Pons (tissue), 1 donor: ENCODE measurements at regions not wholly inside any gene's neighbourhood (a gene's known extent, or its start where the extent isn't known, plus 50 kb on each side); places are given as distances from the start of the nearest gene placed in this dataset.

Source experiments
- DNase-seq: peaks from one replicate; pipeline ENCODE4 v3.0.0-alpha.2; 2016; ENCODE audit warnings: low spot score

DNA sequence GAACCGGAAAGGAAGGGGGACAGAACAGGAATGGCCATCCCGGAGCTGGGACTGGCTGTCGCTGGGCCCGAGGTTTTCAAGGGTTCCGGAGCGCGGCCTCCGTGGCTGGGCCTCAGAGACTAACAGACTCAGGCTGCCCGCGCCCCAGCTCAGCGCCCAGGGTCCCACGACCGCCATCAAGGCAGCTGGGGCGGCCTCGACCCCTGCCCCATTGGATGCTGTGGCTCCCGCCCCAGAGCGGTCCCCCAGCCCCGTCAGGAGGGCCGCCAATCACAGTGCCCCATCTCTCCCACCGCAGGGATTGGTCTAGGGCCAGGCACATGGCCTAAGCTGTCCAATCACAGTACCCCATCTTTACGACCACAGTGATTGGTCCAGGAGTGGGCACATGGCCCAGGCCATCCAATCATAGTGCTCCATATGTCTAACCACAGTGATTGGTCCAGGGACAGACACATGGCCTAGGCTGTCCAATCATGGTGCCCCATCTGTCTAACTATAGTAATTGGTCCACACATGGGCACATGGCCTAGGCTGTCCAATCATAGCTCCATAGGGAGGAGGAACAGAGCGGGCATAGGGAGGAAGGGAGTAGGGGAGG, 105.3 kb upstream of the NKX1-1 start:
- DNase-seq = peak; percentile 78

DNA sequence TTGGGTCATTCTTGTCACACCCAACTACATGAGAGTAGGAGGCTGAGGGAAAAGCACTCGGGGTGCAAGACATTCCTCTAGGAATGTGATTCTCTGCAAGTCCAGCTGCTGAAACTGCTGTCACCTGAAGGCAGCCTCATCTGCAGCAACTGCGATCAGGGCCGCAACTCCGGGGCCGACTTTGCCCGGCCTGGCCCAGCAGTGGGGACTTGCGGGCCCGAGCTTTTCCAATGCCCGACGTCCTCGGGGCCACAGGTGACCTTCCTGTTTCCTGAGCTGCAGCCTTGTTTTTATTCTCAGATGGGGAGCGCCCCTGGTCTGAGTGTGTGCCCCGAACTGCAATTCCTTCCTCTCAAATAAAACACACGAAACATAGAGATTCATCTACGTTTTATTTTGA, 104.7 kb upstream of the NKX1-1 start:
- DNase-seq = no peak

DNA sequence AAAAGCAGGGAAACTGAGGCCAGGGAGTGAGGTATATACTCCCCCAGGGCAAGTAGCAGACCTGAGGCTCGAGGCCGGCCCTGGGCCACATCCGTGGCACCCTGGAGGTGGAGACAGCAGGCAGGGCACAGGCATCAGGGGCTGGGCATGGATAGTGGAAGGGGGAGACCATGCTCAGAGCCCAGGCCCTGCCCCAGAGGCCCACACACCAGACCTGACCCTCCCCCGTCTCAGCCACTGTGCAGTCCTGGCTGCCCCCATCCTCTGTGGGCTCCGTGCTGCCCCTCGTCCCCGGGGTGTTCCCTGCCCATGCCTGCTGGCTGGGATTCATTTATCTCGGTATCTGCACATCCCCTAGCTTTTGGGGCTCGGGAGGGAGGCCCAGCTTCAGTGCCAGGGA, 103.1 kb upstream of the NKX1-1 start:
- no peak for DNase-seq

GRCh38 chr4:1508161-1509160, 102.2 kb upstream of the NKX1-1 start:
- DNase-seq = no peak

DNA sequence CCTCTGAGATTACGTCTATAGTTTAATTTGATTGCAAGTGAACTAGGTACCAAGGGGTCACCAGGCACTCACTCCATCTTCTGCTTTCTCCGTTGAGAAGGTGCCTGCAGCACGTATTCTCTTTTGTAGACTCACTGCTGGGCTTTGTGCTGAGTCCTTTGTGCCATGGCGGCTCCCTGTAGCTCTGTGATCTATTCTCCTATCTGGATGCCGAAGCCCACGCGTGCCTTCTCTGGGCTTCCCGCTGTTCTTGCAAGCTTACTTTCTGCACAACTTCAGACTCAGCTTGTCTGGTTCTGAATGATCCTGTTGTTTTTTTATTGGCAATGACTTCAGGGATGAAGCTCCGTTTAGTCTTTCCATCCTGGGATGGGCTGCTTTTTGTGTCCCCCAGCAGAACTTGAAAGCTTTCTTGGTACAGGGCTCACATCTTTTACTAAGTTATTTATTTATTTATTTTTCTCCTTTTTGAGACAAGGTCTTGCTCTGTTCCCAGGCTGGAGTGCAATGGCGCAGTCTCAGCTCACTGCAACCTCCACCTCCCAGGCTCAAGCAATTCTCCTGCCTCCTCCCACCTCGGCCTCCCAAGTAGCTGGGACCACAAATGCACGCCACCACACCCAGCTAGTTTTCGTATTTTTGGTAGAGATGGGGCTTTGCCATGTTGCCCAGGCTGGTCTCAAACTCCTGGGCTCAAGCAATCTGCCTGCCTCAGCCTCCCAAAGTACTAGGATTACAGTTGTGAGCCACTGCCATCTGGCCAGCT, 100.9 kb upstream of the NKX1-1 start:
- no peak for DNase-seq

DNA sequence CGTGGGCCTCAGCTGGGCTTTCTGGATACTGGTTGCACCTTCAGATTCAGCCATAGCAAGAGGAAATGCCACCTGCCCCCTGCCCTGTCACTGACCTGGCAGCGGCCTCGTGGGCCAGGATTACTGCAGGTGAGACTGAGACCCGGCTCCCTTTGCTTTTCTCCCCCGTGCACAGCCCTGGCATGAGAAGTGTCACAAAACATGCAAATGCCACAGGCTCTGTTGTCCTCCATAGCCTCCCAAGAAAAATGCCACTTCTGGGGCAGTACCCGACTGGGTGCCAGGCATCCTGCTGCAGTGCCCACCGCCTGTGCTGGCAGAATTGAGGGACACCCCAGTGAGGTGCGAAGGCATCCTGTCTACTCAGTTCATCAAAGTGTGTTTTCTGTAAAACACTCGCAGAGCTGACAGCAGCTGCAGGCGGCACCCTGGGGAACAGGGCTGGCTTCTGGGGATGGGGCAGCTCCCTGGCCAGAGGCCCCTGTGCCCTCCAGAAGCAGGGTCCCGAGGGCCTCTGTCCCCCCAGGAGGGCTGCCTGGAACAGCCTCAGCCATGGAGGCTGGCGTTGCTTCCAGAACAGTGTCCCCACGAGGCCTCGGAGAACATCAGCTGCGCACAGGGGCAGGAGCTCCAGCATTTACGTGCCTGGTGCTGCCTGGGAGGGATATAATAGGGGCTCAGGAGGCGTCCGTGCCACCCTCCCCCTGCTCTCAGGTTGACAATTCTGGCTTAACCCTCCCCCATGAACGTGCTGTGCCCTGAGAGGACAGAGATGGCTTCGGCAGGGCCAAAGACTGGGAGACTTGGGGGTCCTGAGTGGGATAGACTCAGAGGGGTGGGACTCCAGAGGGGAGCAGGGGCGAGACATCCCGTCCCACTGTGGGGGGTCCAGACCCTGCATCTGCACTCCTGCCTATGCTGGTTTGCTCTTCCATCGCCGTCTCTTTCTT, 99.5 kb upstream of the NKX1-1 start:
- no peak for DNase-seq

GRCh38 chr4:1504595-1505500, 98.6 kb upstream of the NKX1-1 start:
- no peak for DNase-seq

GRCh38 chr4:1503583-1504471, 97.6 kb upstream of the NKX1-1 start:
- no peak for DNase-seq

GRCh38 chr4:1502976-1503375, 96.7 kb upstream of the NKX1-1 start:
- DNase-seq = no peak

DNA sequence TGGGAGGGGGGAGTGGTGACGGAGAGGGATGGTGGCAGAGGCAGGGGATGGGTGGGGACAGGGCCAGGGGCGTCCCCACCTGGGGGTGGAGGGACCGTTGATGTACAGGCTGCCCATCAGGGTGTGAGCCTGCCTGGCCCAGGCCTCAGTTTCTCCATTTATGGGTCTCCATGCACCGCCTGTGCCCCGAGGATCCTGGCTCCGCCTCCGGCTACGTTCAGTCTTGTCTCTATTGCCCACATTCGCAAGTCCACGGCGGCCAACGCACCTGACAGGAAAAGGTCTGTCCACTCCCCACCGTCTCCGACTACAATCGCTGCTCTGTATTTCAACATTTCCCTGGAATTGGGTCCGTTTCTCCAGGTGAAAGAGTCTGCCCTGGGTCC, 96.3 kb upstream of the NKX1-1 start:
- no peak for DNase-seq

- no peak for DNase-seq
Observed at GRCh38 chr4:1501754-1502500, 95.7 kb upstream of the NKX1-1 start.

GRCh38 chr4:1500966-1501753, 94.9 kb upstream of the NKX1-1 start:
- no peak for DNase-seq

DNA sequence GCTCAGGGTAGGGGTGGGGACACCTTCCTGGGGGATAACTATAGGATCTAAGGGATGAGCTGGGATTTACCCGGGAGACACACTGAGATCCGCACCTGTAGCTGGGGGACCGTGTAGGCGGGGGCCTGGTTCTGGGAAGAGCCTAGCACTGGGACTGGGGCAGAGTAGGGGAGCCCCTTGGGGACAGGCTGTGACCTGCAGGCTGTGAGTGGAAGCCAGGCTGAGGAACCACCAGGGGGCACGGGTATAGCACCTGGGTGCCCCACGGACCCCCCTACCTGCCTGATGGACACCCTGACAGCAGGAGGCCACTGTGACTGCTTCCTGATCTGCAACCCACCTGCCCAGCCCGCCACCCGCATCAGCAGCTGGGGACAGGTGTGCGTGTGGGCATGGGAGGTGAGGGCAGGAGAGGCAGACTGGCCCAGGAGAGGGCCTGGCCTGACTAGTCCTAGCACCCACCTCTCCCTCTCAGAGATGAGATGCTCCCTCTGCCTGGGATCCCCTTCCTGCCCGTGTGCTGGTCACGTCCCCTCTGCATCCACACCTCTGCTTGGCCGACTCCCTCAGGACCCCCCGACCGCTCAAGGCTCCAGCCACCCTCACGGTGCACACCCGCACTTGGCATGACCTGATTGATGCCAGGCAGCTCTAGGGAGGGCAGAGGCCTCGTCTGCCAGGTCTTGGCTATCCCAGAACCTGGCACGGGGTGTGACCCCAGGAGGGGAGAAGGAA, 94.2 kb upstream of the NKX1-1 start:
- no peak for DNase-seq

DNA sequence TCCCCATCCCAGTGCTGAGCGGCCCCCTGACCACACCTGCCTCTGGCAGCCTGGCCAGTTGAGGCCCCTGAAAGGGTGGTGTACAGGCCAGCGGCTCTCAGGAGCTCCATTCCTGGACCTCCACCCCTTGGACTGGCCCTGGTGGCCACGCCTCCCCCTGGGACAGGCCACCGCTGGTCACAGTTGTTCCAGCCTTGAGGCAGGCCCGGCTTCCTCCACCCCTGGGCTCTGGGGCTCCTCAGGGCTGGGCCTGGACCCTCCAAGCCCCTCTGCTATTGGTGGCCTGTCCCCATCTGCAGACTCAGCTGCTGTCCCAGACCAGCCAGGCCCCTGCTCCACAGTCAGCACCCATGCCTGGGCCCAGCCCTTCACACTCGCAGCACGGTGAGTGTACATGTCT, 93.2 kb upstream of the NKX1-1 start:
- no peak for DNase-seq

DNA sequence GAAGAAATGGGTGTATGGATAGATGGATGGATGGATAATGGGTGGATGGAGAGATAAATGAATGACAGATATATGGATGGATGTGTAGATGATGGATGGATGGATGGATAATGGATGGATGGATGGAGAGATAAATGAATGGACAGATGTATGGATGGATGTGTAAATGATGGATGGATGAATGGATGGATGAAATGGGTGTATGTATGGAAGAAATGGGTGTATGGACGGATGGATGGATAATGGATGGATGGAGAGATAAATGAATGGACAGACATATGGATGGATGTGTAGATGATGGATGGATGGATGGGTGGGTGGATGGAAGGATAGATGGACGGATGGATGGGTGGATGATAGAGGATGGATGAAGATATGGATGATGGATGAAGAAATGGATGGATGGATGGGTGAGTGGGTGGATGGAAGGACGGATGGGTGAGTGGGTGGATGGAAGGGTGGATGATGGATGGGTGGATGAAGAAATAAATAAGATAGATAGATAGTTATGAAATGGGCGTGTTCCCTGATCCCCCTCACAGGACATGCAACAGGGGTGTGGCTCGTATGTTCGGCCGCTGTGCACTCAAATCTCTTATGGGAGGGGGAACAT, 91.1 kb upstream of the NKX1-1 start:
- DNase-seq = no peak

DNA sequence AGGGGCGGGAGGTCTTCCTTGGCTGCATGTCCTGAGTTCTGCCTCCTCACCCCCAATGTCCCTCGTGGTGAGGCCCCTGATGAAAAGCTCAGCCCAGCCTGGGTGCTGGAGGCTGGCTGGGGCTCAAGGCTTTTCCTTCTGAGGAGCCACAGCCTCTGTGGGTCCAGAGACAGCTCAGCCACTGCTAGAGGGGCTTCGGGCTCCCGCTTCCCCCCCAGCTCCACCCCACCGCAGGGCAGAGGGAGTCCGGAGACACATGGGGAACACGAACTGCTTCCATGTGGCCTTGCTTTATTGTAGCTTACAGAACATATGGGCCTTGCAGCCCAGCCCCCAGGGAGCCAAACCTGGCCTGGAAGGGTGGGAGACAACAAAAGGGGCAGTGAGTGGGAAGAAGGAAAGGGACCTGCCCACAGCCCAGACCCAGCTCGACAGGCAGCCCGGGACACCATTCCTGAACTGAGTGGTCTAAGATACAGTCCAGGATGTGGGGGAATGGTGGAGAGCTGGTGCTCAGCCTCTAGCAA, 89.9 kb upstream of the NKX1-1 start:
- DNase-seq = no peak
